ENCODE measurements at regions not wholly inside any gene's neighbourhood (a gene's known extent, or its start where the extent isn't known, plus 50 kb on each side); places are given as distances from the start of the nearest gene placed in this dataset.

DNA sequence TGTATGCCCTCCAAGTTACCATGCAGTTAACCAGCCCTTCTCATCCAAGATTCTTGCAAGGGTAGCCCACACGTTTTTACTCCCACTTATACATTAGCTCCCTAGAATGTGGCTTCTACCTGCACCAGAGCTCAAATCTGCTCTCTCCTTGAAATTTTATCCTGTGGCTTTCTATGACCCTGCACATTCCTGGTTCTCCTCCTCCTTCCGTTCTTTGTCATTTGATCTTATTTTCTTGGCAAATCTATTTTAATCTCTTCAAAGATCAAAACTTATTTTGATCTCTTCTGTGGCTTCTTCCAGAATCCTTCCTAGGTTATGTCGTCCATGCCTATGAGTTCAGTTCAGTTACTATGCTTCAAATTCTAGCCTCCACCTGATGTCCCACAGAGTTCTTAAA is 115.6 kb upstream of the GUCA2B start:
- no peaks in the 10 kb centered on the region for H3K36me3 ChIP-seq
- 59% methylated on average over 3 of the region's 3 CpGs for WGBS (ENCODE audit: insufficient coverage, low coverage, low lambda C conversion rate, missing lambda C conversion rate)
- DNase-seq (no peak), ATAC-seq (no peak)
- no peak overlapping the region for H3K27ac ChIP-seq
- no peaks in the 10 kb centered on the region for H3K9me3 ChIP-seq
- no peak overlapping the region for H3K4me3 ChIP-seq
- no peaks in the 10 kb centered on the region for H3K27me3 ChIP-seq
- TF ChIP-seq POLR2A (IDR thresholded peaks at IDR 0.05): no peak
- TF ChIP-seq, protein P1, sequence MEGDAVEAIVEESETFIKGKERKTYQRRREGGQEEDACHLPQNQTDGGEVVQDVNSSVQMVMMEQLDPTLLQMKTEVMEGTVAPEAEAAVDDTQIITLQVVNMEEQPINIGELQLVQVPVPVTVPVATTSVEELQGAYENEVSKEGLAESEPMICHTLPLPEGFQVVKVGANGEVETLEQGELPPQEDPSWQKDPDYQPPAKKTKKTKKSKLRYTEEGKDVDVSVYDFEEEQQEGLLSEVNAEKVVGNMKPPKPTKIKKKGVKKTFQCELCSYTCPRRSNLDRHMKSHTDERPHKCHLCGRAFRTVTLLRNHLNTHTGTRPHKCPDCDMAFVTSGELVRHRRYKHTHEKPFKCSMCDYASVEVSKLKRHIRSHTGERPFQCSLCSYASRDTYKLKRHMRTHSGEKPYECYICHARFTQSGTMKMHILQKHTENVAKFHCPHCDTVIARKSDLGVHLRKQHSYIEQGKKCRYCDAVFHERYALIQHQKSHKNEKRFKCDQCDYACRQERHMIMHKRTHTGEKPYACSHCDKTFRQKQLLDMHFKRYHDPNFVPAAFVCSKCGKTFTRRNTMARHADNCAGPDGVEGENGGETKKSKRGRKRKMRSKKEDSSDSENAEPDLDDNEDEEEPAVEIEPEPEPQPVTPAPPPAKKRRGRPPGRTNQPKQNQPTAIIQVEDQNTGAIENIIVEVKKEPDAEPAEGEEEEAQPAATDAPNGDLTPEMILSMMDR (IDR thresholded peaks at IDR 0.05): no peak
- peaks cover 0 to 6% (median 0%) of the 10 kb centered on the region in 4 donors for H3K4me1 ChIP-seq
- intact Hi-C loops (cut with DNase I): no loop called here

DNA sequence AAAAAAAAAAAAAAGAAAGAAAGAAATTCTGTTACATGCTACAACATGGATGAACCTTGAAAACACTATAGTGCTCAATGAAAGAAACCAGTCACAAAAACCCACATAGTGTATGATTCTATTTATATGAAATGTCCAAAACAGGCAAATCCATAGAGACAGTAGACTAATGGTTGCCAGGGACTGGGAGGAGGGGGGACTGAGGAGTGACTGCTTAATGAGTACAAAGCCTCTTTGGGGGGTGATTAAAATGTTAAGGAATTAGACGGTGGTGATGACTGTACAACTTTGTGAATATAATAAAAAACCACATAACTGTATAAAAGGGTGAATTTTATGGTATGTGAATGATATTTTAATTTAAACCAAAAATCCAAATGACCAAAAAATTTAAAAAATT is 116.0 kb upstream of the GUCA2B start:
- H3K27me3 ChIP-seq: no peaks in the 10 kb centered on the region
- ATAC-seq (no peak), DNase-seq (no peak)
- TF ChIP-seq, protein P1 (IDR thresholded peaks at IDR 0.05): no peak
- TF ChIP-seq POLR2A (IDR thresholded peaks at IDR 0.05): no peak
- no peaks in the 10 kb centered on the region for H3K36me3 ChIP-seq
- WGBS (ENCODE audit: insufficient coverage, low coverage, low lambda C conversion rate, missing lambda C conversion rate): 57% methylated on average over 1 of the region's 1 CpG
- H3K4me1 ChIP-seq: peaks cover 0 to 6% (median 0%) of the 10 kb centered on the region in 4 donors
- intact Hi-C loops (cut with DNase I): no loop called here
- H3K27ac ChIP-seq: no peak overlapping the region
- no peak overlapping the region for H3K4me3 ChIP-seq
- no peaks in the 10 kb centered on the region for H3K9me3 ChIP-seq

DNA sequence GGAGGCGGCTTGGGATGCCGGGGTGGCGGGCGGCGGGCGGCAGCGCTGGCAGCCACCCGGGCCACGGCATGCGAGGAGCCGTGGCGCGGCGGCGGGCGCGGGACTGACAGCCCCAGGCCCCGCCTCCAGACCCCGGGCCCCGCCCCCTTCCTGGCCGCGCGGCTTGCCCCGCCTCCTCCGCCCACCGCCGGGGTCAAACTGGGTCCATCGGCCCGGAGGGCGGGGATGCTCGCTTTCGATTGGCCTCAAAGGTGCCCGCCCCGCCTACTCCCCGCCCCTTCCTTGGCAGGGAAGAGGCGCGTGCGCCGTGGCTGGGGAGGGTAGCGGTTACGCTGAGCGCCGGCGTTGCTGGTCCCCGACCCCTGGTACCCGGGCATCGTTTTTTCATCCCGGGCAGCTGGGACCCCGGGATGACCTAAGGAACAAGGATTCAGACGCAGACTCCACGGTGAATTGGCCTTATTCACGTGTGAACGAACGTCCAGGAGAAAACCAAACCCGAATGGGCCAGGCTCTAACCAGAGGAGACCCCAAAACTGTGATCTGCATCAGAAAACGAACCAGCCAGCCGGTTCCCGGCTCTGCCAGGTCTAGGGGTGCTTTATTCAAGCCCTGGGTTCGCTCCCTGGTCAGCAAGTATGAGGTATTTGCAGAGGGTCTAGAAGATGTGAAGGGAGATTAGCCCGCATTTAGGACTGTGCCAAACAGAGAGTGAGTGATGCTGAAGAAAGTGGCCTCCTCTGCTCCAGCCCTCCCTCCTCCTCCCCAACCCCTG is 117.2 kb upstream of the GUCA2B start:
- WGBS (ENCODE audit: insufficient coverage, low coverage, low lambda C conversion rate, missing lambda C conversion rate): 0% methylated on average over 4 of the region's 60 CpGs
- no peaks in the 10 kb centered on the region for H3K36me3 ChIP-seq
- peak overlapping the region; percentile 75 to 92 (median 85) for H3K4me3 ChIP-seq
- ATAC-seq: peak; percentile 96 to 97 (median 97)
- peak overlapping the region in 1 of 3 donors; percentile 64 for H3K27ac ChIP-seq
- peak; percentile 42 for TF ChIP-seq POLR2A (IDR thresholded peaks at IDR 0.05)
- TF ChIP-seq, protein P1 (IDR thresholded peaks at IDR 0.05): no peak
- H3K27me3 ChIP-seq: no peaks in the 10 kb centered on the region
- no peaks in the 10 kb centered on the region for H3K9me3 ChIP-seq
- H3K4me1 ChIP-seq: peaks cover 0 to 6% (median 0%) of the 10 kb centered on the region in 4 donors
- intact Hi-C loops (cut with DNase I): no loop called here
- peak; percentile 97 to 98 (median 97) for DNase-seq

DNA sequence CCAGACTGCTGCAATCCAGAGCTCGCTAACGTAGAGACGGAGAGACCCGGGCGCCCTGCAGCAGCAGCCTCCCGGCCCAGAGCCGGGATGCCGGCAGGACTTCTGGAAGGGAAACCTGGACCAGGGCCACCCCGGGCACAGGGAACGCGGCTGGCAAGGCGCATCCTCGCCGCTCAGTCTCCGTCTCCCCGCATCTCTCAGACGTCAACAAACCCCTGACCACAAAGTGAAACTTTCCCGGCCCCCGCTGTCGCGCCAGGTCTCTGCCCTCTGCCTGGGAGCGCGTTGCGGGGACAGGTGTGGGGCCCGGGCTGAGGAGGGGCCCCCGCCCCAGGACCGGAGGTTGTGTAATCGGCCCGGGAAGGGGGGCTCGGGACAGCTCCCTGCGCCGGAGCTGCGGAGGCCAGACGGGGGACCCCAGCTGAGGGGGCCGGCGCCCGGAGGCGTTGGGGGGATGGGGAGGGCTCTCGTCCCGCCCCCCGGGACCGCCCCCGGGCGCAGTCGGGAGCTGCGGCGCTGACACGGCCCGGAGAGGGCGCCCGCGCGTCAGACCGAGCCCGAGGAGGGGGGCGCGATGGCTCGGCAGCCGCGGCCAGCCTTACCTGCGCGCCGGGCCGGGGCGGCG is 116.6 kb upstream of the HIVEP3 start:
- ATAC-seq (peak; percentile 79 to 88 (median 84)), DNase-seq (peak; percentile 77 to 84 (median 83))
- Histone ChIP-seq H3K9me3 (no peaks in the 10 kb centered on the region), H3K27me3 (no peaks in the 10 kb centered on the region), H3K36me3 (no peaks in the 10 kb centered on the region), H3K4me3 (peak overlapping the region; percentile 75 to 92 (median 85)), H3K4me1 (peaks cover 0 to 6% (median 0%) of the 10 kb centered on the region in 4 donors), H3K27ac (peak overlapping the region; percentile 54 to 69 (median 64))
- intact Hi-C loops (cut with DNase I): no loop called here
- TF ChIP-seq, protein P1 (IDR thresholded peaks at IDR 0.05): peak; percentile 29 to 73 (median 48)
- TF ChIP-seq POLR2A (IDR thresholded peaks at IDR 0.05): no peak
- WGBS (ENCODE audit: insufficient coverage, low coverage, low lambda C conversion rate, missing lambda C conversion rate): 0% methylated on average over 7 of the region's 66 CpGs
